Calu3 (cell line): ENCODE measurements at regions not wholly inside any gene's neighbourhood (a gene's known extent, or its start where the extent isn't known, plus 50 kb on each side); places are given as distances from the start of the nearest gene placed in this dataset.

Experiments
- BruUV-seq: library from RNA; stranded (reverse); fragments of 400-500 nt; replicated peaks from 2 replicates; lab custom pipeline; 2021; lab: Mats Ljungman, UMichigan
- CTCF ChIA-PET: fragments of 300-600 bp; sonication (Branson Sonifier 250); formaldehyde crosslinking; loops from one replicate; lab custom pipeline; 2022; ENCODE audit warnings: antibody characterized with exemption; lab: Charles Lee
- DNase-seq: peaks from one replicate; pipeline ENCODE4 v3.0.0; 2022
- H3K27ac Mint-ChIP-seq: one replicate; pipeline ENCODE4 v1.8.0; 2022; ENCODE audit warnings: mixed read lengths; ENCODE audit not compliant: unreplicated experiment
- H3K27me3 Mint-ChIP-seq: one replicate; pipeline ENCODE4 v1.8.0; 2022; ENCODE audit warnings: mixed read lengths; ENCODE audit not compliant: unreplicated experiment
- H3K36me3 Mint-ChIP-seq: one replicate; pipeline ENCODE4 v1.8.0; 2022; ENCODE audit warnings: mild to moderate bottlenecking, moderate library complexity, mixed read lengths; ENCODE audit not compliant: insufficient read depth, unreplicated experiment
- H3K4me1 Mint-ChIP-seq: one replicate; pipeline ENCODE4 v1.8.0; 2022; ENCODE audit warnings: mild to moderate bottlenecking, low read depth, mixed read lengths; ENCODE audit not compliant: unreplicated experiment
- H3K4me3 Mint-ChIP-seq: one replicate; pipeline ENCODE4 v1.8.0; 2022; ENCODE audit warnings: mild to moderate bottlenecking, low read depth, moderate library complexity, mixed read lengths; ENCODE audit not compliant: unreplicated experiment
- H3K9me3 Mint-ChIP-seq: one replicate; pipeline ENCODE4 v1.8.0; 2022; ENCODE audit warnings: low read depth, mixed read lengths; ENCODE audit not compliant: unreplicated experiment
- intact Hi-C: fragments of 100-400 bp; cut with micrococcal nuclease; formaldehyde crosslinking; loops from one replicate; pipeline ENCODE4 v1.10.0; 2022; ENCODE audit not compliant: unreplicated experiment
- TF ChIP-seq, protein P1 (sequence below): fragments of 200-600 bp; IDR thresholded peaks from one replicate; pipeline ENCODE4 v1.8.0; 2022; ENCODE audit warnings: antibody characterized with exemption; ENCODE audit not compliant: unreplicated experiment

DNA sequence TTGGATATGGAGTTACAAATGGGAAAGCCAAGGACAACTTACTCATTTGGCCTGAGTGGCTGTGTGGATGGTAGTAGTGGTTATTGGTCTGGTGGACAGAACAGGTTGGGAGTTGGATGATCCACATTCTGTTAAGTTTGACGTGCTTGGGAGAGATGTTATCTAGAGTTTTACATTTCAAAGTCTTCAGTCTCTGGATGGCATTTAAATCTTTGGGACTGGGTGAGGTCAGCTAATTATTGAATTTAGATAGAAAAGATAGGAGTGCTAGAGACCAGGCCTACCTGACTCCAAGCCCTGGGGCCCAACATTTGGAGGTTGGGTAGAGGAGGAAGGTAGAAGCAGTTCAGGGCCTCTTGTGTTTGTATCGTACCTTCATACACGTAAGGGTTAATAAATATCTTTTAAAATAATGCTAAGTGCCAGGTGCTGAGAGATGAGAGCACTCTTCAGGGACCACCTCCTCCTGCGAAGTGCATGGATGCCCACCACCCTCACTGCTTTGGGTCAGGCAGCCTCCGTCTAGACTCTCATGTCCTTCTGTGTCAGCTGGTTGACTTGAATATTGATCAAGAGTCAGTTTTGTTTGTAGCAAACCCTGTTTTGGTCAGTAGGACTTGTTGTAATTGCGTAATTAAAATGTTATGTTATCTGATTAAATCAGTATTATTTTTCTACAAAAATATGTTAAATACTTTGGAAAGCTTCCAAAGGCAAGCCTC lies 460.4 kb upstream of the RGS6 start:
- Mint-ChIP-seq H3K4me1 (no peaks in the 10 kb centered on the region), H3K9me3 (no peaks in the 10 kb centered on the region), H3K27ac (no peak overlapping the region), H3K4me3 (no peak overlapping the region), H3K36me3 (no peaks in the 10 kb centered on the region), H3K27me3 (no peaks in the 10 kb centered on the region)
- TF ChIP-seq, protein P1, sequence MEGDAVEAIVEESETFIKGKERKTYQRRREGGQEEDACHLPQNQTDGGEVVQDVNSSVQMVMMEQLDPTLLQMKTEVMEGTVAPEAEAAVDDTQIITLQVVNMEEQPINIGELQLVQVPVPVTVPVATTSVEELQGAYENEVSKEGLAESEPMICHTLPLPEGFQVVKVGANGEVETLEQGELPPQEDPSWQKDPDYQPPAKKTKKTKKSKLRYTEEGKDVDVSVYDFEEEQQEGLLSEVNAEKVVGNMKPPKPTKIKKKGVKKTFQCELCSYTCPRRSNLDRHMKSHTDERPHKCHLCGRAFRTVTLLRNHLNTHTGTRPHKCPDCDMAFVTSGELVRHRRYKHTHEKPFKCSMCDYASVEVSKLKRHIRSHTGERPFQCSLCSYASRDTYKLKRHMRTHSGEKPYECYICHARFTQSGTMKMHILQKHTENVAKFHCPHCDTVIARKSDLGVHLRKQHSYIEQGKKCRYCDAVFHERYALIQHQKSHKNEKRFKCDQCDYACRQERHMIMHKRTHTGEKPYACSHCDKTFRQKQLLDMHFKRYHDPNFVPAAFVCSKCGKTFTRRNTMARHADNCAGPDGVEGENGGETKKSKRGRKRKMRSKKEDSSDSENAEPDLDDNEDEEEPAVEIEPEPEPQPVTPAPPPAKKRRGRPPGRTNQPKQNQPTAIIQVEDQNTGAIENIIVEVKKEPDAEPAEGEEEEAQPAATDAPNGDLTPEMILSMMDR: no peak
- CTCF ChIA-PET: no interaction called here
- no peak for DNase-seq
- intact Hi-C loops: no loop called here
- no TSS peak for BruUV-seq

DNA sequence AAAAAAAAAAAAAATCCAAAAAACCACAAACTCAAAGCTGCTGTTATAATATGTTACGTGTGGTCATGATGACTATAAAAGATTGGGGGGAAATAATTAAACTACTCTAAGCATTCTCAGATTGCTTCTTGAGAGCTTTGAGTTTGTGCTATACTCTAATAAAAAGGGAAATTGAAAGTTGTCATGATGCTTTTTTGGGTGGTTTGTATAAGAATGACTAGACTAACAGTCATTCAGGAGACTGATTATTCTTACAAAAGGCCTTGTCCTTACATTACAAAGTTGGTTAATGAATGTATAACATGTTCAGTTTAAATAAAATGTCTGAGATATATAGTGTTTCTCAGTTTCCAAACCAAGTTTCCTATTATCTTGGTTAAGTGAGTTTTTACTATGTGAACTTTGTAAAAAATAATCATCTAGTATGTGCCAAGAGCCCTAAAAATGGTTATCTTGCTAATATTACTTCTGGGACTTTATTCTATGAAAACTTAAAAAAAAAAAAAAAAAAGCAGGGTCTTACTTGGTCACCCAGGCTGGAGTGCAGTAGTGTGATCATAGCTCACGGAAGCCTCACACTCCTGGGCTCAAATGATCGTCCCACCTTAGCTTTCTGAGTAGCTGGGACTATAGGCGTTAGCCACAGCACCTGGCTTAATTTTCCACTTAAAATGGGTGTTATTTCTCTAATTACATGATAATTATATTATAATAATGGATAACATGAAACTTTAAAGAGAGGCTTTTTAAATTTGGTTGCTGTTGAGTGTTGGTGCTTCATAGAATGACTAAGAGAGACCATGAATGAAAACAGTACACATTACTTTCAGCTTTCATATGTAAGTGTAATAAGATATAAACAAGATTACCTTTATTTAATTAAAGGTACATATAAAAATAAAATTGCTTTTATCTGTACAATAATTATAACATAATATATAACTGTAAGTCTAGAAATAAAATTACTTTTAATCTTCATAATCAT lies 459.6 kb upstream of the RGS6 start:
- no peak overlapping the region for H3K27ac Mint-ChIP-seq
- BruUV-seq: no TSS peak
- H3K4me1 Mint-ChIP-seq: no peaks in the 10 kb centered on the region

DNA sequence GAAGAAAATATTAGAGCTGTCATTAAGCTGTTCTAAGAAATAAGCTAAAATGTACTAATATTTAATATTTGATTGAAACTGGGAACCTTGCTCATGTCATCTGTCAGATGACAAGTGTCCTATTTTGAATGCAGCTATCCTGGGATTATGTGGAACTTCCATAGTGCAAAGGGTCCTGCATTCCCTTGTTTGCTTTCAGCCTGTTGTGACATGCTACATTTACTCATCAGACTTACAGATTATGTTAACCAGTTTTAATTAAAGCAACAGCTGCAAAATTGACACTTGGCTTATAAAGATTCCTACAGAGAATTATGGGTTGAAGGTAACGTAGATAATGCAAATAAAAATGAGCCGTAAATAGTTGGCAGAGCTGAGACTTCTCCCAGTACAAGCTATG lies 458.4 kb upstream of the RGS6 start:
- Mint-ChIP-seq H3K36me3 (no peaks in the 10 kb centered on the region), H3K4me1 (no peaks in the 10 kb centered on the region), H3K9me3 (no peaks in the 10 kb centered on the region), H3K27me3 (no peaks in the 10 kb centered on the region), H3K27ac (no peak overlapping the region), H3K4me3 (no peak overlapping the region)
- BruUV-seq: no TSS peak
- CTCF ChIA-PET: no interaction called here
- DNase-seq: no peak
- TF ChIP-seq, protein P1: no peak
- intact Hi-C loops: no loop called here

More for the DNA sequence above, 459.6 kb upstream of the RGS6 start:
- Mint-ChIP-seq H3K9me3 (no peaks in the 10 kb centered on the region), H3K36me3 (no peaks in the 10 kb centered on the region), H3K4me3 (no peak overlapping the region), H3K27me3 (no peaks in the 10 kb centered on the region)
- intact Hi-C loops: no loop called here
- TF ChIP-seq, protein P1: no peak
- CTCF ChIA-PET: no interaction called here
- no peak for DNase-seq

DNA sequence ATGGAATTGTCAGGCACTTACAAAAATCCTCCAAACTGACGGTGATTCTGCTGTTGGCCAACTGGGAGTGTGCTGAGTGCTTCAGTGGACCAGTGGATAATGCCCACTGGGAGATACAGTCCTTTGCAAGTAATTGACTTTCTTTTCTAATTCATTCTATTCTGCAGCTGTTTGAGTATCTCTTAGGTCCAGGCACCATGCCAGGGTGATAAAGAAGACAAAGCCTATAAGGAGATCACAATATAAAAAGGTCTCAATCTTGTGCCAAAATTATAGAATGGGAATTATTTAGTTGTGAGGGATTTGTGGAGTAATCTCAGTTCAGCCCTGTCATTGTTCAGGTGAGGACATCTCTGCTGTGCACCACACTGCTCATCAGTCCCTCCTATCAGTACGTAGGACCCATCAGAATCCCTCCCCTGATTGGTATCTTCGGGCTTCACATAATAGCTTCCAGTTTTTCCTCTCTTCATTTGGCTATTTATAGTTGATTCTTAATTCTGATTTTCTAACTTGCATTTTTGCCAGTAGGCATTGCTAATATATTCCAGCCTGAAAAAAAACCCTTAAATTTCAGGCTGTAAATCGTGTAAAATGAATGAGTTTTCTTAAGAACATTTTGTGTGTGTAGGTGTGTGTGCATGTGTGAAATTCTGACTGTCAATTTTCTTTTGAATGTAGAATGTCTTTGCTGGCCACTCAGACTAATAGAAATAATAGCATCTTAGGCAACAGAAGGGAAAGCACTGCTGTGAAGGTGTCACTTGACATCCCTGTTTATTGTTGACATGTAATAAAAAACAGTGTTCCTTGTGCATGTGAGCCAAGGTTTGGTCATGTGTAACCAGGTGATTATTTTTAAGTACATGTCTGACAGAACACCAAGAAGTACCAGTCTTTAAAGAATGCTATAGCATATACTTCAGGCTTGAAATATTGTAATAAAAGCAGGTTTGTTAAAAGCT lies 457.6 kb upstream of the RGS6 start:
- no peak overlapping the region for H3K4me3 Mint-ChIP-seq
- no peak overlapping the region for H3K27ac Mint-ChIP-seq
- TF ChIP-seq, protein P1: no peak
- H3K9me3 Mint-ChIP-seq: no peaks in the 10 kb centered on the region
- no peaks in the 10 kb centered on the region for H3K36me3 Mint-ChIP-seq
- BruUV-seq: no TSS peak
- no peak for DNase-seq
- intact Hi-C loops: no loop called here
- CTCF ChIA-PET: no interaction called here
- no peaks in the 10 kb centered on the region for H3K27me3 Mint-ChIP-seq
- H3K4me1 Mint-ChIP-seq: no peaks in the 10 kb centered on the region
